ENCODE measurements at regions not wholly inside any gene's neighbourhood (a gene's known extent, or its start where the extent isn't known, plus 50 kb on each side); places are given as distances from the start of the nearest gene placed in this dataset.

DNA sequence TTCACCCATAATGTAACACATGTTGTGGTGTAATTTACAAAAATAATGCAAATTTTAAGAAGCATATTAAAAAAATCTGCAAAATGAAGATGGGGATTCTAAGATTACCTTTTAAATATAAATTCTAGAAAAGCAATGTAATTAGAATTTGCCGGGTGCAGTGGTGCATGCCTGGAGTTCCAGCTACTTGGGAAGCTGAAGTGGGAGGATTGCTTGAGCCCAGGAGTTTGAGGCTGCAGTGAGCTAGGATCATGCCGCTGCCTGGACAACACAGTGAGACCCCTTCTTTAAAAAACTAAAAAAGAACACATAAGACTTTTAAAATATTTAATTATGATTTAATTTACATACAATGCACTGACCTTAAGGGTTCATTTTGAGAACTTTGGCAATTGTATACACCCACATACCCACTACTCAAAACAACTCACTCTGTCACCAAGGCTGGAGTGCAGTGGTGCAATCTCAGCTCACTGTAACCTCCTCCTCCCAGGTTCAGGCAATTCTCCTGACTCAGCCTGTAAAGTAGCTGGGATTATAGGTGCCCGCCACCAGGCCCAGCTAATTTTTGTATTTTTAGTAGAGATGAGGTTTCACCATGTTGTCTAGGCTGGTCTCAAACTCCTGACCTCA lies 134.0 kb upstream of the TBL1XR1 start:
- H3K27ac Mint-ChIP-seq, result no peak overlapping the region
- no peaks in the 10 kb centered on the region for H3K9me3 Mint-ChIP-seq
- no peak overlapping the region for H3K4me3 Mint-ChIP-seq
- H3K4me1 Mint-ChIP-seq, result 0 out of 2 replicates have a peak, but pooled peaks cover 2% of the 10 kb centered on the region
- ChIA-PET CTCF (no interaction called here), POLR2A (interaction anchor here (0.7 kb wide), 1 partner anchor 550 kb away, joined by 3 read pairs; no protein-coding TSS in a partner anchor)
- ATAC-seq (no peak), DNase-seq (ENCODE audit: low spot score) (no peak)
- H3K27me3 Mint-ChIP-seq (ENCODE audit: low read depth), result no peaks in the 10 kb centered on the region; the same call in 1 of the 2 replicates
- H3K36me3 Mint-ChIP-seq, result no peaks in the 10 kb centered on the region
- TF ChIP-seq NR1H2 (CRISPR knock-in tag; IDR thresholded peaks at IDR 0.05) (no peak), FOXP1 (CRISPR knock-in tag; IDR thresholded peaks at IDR 0.05; ENCODE audit: borderline replicate concordance) (no peak), GABPB1 (CRISPR knock-in tag; IDR thresholded peaks at IDR 0.05) (no peak), TEAD4 (CRISPR knock-in tag; IDR thresholded peaks at IDR 0.05) (no peak), HMGA2 (CRISPR knock-in tag; IDR thresholded peaks at IDR 0.05) (no peak), NFATC4 (CRISPR knock-in tag; IDR thresholded peaks at IDR 0.05) (no peak), ZNF416 (CRISPR knock-in tag; IDR thresholded peaks at IDR 0.05) (no peak), JAZF1 (CRISPR knock-in tag; IDR thresholded peaks at IDR 0.05) (no peak), ZNF121 (CRISPR knock-in tag; IDR thresholded peaks at IDR 0.05) (no peak), MXD4 (CRISPR knock-in tag; IDR thresholded peaks at IDR 0.05; ENCODE audit: borderline replicate concordance) (no peak), JUN (CRISPR knock-in tag; IDR thresholded peaks at IDR 0.05) (no peak)
- TF ChIP-seq, protein P1, sequence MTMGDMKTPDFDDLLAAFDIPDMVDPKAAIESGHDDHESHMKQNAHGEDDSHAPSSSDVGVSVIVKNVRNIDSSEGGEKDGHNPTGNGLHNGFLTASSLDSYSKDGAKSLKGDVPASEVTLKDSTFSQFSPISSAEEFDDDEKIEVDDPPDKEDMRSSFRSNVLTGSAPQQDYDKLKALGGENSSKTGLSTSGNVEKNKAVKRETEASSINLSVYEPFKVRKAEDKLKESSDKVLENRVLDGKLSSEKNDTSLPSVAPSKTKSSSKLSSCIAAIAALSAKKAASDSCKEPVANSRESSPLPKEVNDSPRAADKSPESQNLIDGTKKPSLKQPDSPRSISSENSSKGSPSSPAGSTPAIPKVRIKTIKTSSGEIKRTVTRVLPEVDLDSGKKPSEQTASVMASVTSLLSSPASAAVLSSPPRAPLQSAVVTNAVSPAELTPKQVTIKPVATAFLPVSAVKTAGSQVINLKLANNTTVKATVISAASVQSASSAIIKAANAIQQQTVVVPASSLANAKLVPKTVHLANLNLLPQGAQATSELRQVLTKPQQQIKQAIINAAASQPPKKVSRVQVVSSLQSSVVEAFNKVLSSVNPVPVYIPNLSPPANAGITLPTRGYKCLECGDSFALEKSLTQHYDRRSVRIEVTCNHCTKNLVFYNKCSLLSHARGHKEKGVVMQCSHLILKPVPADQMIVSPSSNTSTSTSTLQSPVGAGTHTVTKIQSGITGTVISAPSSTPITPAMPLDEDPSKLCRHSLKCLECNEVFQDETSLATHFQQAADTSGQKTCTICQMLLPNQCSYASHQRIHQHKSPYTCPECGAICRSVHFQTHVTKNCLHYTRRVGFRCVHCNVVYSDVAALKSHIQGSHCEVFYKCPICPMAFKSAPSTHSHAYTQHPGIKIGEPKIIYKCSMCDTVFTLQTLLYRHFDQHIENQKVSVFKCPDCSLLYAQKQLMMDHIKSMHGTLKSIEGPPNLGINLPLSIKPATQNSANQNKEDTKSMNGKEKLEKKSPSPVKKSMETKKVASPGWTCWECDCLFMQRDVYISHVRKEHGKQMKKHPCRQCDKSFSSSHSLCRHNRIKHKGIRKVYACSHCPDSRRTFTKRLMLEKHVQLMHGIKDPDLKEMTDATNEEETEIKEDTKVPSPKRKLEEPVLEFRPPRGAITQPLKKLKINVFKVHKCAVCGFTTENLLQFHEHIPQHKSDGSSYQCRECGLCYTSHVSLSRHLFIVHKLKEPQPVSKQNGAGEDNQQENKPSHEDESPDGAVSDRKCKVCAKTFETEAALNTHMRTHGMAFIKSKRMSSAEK (CRISPR knock-in tag; IDR thresholded peaks at IDR 0.05; ENCODE audit: borderline replicate concordance), result no peak
- TF ChIP-seq, protein P2, sequence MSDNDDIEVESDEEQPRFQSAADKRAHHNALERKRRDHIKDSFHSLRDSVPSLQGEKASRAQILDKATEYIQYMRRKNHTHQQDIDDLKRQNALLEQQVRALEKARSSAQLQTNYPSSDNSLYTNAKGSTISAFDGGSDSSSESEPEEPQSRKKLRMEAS (CRISPR knock-in tag; IDR thresholded peaks at IDR 0.05), result no peak
- TF ChIP-seq, protein P3, sequence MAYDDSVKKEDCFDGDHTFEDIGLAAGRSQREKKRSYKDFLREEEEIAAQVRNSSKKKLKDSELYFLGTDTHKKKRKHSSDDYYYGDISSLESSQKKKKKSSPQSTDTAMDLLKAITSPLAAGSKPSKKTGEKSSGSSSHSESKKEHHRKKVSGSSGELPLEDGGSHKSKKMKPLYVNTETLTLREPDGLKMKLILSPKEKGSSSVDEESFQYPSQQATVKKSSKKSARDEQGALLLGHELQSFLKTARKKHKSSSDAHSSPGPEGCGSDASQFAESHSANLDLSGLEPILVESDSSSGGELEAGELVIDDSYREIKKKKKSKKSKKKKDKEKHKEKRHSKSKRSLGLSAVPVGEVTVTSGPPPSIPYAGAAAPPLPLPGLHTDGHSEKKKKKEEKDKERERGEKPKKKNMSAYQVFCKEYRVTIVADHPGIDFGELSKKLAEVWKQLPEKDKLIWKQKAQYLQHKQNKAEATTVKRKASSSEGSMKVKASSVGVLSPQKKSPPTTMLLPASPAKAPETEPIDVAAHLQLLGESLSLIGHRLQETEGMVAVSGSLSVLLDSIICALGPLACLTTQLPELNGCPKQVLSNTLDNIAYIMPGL (CRISPR knock-in tag; IDR thresholded peaks at IDR 0.05), result no peak
- TF ChIP-seq, protein P4, sequence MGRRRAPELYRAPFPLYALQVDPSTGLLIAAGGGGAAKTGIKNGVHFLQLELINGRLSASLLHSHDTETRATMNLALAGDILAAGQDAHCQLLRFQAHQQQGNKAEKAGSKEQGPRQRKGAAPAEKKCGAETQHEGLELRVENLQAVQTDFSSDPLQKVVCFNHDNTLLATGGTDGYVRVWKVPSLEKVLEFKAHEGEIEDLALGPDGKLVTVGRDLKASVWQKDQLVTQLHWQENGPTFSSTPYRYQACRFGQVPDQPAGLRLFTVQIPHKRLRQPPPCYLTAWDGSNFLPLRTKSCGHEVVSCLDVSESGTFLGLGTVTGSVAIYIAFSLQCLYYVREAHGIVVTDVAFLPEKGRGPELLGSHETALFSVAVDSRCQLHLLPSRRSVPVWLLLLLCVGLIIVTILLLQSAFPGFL (CRISPR knock-in tag; IDR thresholded peaks at IDR 0.05; ENCODE audit: borderline replicate concordance), result no peak
- TF ChIP-seq, protein P5, sequence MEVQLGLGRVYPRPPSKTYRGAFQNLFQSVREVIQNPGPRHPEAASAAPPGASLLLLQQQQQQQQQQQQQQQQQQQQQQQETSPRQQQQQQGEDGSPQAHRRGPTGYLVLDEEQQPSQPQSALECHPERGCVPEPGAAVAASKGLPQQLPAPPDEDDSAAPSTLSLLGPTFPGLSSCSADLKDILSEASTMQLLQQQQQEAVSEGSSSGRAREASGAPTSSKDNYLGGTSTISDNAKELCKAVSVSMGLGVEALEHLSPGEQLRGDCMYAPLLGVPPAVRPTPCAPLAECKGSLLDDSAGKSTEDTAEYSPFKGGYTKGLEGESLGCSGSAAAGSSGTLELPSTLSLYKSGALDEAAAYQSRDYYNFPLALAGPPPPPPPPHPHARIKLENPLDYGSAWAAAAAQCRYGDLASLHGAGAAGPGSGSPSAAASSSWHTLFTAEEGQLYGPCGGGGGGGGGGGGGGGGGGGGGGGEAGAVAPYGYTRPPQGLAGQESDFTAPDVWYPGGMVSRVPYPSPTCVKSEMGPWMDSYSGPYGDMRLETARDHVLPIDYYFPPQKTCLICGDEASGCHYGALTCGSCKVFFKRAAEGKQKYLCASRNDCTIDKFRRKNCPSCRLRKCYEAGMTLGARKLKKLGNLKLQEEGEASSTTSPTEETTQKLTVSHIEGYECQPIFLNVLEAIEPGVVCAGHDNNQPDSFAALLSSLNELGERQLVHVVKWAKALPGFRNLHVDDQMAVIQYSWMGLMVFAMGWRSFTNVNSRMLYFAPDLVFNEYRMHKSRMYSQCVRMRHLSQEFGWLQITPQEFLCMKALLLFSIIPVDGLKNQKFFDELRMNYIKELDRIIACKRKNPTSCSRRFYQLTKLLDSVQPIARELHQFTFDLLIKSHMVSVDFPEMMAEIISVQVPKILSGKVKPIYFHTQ (CRISPR knock-in tag; IDR thresholded peaks at IDR 0.05), result no peak
